ENCODE measurements at regions not wholly inside any gene's neighbourhood (a gene's known extent, or its start where the extent isn't known, plus 50 kb on each side); places are given as distances from the start of the nearest gene placed in this dataset.
"Not testable (repeated sequence)": the region's sequence is repeated elsewhere in the genome, so short reads cannot be mapped to it uniquely, and the experiment has no call there.

- no peak for DNase-seq (ENCODE audit: low spot score)
These were observed 279.5 kb upstream of the MGAT5 start for GRCh38 chr2:133974353-133974752.

GRCh38 chr2:133975135-133975534 is 278.7 kb upstream of the MGAT5 start:
- no peak for DNase-seq (ENCODE audit: low spot score)

GRCh38 chr2:133975676-133976428 is 278.0 kb upstream of the MGAT5 start:
- DNase-seq (ENCODE audit: low spot score) = no peak

- no peak for DNase-seq (ENCODE audit: low spot score)
These were observed 277.2 kb upstream of the MGAT5 start for GRCh38 chr2:133976659-133977058.

GRCh38 chr2:133977405-133977804 is 276.5 kb upstream of the MGAT5 start:
- peak; percentile 17 for DNase-seq (ENCODE audit: low spot score)

GRCh38 chr2:133982256-133982655 is 271.6 kb upstream of the MGAT5 start:
- DNase-seq (ENCODE audit: low spot score) = no peak

- no peak for DNase-seq (ENCODE audit: low spot score)
These were observed 268.3 kb upstream of the MGAT5 start for GRCh38 chr2:133985563-133985962.

GRCh38 chr2:133986081-133986837 is 267.6 kb upstream of the MGAT5 start:
- DNase-seq (ENCODE audit: low spot score) = no peak

GRCh38 chr2:133986881-133987795 is 266.7 kb upstream of the MGAT5 start:
- no peak for DNase-seq (ENCODE audit: low spot score)

- DNase-seq (ENCODE audit: low spot score) = no peak
These were observed 265.5 kb upstream of the MGAT5 start for GRCh38 chr2:133988316-133988891.

GRCh38 chr2:133991606-133992168 is 262.2 kb upstream of the MGAT5 start:
- DNase-seq (ENCODE audit: low spot score) = no peak

GRCh38 chr2:133992454-133992853 is 261.4 kb upstream of the MGAT5 start:
- DNase-seq (ENCODE audit: low spot score) = no peak

- DNase-seq (ENCODE audit: low spot score) = peak; percentile 78
These were observed 260.7 kb upstream of the MGAT5 start for GRCh38 chr2:133993160-133993559.

- not testable (repeated sequence) for DNase-seq (ENCODE audit: low spot score)
These were observed 255.1 kb upstream of the MGAT5 start for GRCh38 chr2:133998726-133999125.

GRCh38 chr2:134002391-134002790 is 251.5 kb upstream of the MGAT5 start:
- no peak for DNase-seq (ENCODE audit: low spot score)

- DNase-seq (ENCODE audit: low spot score) = no peak
These were observed 251.0 kb upstream of the MGAT5 start for GRCh38 chr2:134002921-134003320.

GRCh38 chr2:134004467-134004866 is 249.4 kb upstream of the MGAT5 start:
- DNase-seq (ENCODE audit: low spot score) = no peak

- peak; percentile 41 for DNase-seq (ENCODE audit: low spot score)
These were observed 245.0 kb upstream of the MGAT5 start for GRCh38 chr2:134008837-134009236.

GRCh38 chr2:134009440-134009839 is 244.4 kb upstream of the MGAT5 start:
- DNase-seq (ENCODE audit: low spot score) = no peak

- not testable (repeated sequence) for DNase-seq (ENCODE audit: low spot score)
These were observed 244.0 kb upstream of the MGAT5 start for GRCh38 chr2:134009906-134010305.

- DNase-seq (ENCODE audit: low spot score) = no peak
These were observed 241.8 kb upstream of the MGAT5 start for GRCh38 chr2:134011936-134012586.

Data from umbilical cord (tissue), 1 donor.